ENCODE measurements at regions not wholly inside any gene's neighbourhood (a gene's known extent, or its start where the extent isn't known, plus 50 kb on each side); places are given as distances from the start of the nearest gene placed in this dataset.

DNA sequence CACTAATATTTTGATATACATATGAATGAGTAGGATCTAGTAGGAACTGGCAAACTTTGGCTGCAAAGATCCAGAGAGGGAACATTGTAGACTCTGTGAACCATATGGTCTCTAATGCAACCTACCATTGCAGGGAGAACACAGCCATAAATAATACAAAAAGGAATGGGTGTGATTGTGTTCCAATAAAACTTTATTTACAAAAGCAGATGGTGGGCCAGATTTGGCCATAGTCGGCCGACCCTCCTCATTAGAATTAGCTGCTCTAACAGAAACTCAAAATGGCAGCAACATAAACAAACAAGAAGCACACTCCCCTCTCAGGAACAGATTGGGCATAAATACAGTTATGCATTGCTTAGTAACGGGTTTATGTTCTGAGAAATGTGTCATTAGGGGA, 198.1 kb upstream of the RBPJ start:
- Histone ChIP-seq H3K4me1 (replicated peaks in 1 of 2) (no peaks in the 10 kb centered on the region), H3K9me3 (replicated peaks in 1 of 3) (no peaks in the 10 kb centered on the region), H3K4me3 (no peak overlapping the region), H3K27ac (no peak overlapping the region), H3K36me3 (replicated peaks in 1 of 2) (no peaks in the 10 kb centered on the region), H3K27me3 (no peaks in the 10 kb centered on the region)
- WGBS, 4 donors: 86 to 90% (median 87%) methylated on average over 3 of the region's 3 CpGs
- TF ChIP-seq, protein P1, sequence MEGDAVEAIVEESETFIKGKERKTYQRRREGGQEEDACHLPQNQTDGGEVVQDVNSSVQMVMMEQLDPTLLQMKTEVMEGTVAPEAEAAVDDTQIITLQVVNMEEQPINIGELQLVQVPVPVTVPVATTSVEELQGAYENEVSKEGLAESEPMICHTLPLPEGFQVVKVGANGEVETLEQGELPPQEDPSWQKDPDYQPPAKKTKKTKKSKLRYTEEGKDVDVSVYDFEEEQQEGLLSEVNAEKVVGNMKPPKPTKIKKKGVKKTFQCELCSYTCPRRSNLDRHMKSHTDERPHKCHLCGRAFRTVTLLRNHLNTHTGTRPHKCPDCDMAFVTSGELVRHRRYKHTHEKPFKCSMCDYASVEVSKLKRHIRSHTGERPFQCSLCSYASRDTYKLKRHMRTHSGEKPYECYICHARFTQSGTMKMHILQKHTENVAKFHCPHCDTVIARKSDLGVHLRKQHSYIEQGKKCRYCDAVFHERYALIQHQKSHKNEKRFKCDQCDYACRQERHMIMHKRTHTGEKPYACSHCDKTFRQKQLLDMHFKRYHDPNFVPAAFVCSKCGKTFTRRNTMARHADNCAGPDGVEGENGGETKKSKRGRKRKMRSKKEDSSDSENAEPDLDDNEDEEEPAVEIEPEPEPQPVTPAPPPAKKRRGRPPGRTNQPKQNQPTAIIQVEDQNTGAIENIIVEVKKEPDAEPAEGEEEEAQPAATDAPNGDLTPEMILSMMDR (IDR thresholded peaks at IDR 0.05): no peak
- no peak for TF ChIP-seq POLR2A (IDR thresholded peaks at IDR 0.05)
- no peak for DNase-seq
- intact Hi-C loops (cut with DNase I): no loop called here

DNA sequence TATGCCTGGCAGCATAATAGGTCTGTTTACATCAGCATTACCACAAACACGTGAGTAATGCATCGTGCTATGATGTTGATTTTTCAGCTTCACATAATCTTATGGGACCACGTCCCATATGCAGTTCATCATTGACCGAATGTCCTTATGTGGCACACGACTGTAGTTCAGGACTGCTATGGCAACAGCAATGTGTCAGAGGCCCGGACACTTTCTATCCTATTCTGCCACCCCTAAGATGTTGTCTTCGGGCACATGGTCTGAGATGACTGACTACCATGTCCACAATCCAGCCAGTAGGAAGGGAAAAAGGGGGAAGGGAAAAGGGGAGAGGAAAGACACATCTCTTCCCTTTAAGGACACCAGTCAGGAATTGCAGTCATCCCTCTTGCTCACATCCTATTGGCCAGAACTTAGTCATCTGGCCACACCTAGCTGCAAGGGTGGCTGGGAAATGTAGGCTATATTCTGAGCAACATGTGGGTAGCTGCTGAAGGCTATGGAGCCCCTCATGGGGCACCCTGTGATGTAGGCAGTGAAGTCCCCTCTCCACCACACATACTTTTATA, 196.0 kb upstream of the RBPJ start:
- TF ChIP-seq, protein P1 (IDR thresholded peaks at IDR 0.05): no peak
- TF ChIP-seq POLR2A (IDR thresholded peaks at IDR 0.05): no peak
- no peak for DNase-seq

DNA sequence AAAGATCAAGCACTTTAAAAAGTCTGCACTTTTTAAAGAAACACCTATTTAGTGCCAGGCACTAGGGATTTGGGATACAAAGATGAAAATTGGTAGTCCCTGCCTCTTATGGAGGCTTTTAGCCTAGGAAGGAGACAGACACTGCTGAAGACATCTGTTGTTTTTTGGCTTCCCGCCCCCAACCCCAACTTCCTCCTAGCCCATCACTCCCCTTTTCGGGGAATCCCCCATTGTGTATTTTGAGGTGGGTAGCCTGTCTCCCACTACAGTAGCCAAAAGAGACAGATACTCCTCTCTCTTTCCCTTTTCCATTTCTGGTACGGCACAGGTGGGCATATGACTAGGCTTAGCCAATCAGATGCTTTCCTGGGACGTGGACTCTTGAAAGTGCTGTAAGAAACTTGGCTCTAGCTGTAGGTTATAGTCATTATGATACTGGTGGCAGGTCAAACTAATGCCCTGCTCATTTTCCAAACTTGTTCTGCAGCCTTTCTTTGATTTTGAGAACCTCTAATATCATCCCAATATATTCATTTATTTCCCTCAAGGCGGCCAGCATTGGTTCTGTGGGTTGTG, 194.6 kb upstream of the RBPJ start:
- Histone ChIP-seq H3K27ac (no peak overlapping the region), H3K9me3 (replicated peaks in 1 of 3) (no peaks in the 10 kb centered on the region), H3K27me3 (no peaks in the 10 kb centered on the region), H3K4me1 (replicated peaks in 1 of 2) (no peaks in the 10 kb centered on the region), H3K36me3 (replicated peaks in 1 of 2) (no peaks in the 10 kb centered on the region), H3K4me3 (no peak overlapping the region)
- no peak for DNase-seq
- WGBS, 4 donors: 74 to 80% (median 76%) methylated on average over 5 of the region's 5 CpGs
- intact Hi-C loops (cut with DNase I): no loop called here
- TF ChIP-seq POLR2A (IDR thresholded peaks at IDR 0.05): no peak
- TF ChIP-seq, protein P1 (IDR thresholded peaks at IDR 0.05): no peak

More for the DNA sequence above, 196.0 kb upstream of the RBPJ start:
- Histone ChIP-seq H3K36me3 (replicated peaks in 1 of 2) (no peaks in the 10 kb centered on the region), H3K4me1 (replicated peaks in 1 of 2) (no peaks in the 10 kb centered on the region), H3K9me3 (replicated peaks in 1 of 3) (no peaks in the 10 kb centered on the region), H3K27me3 (no peaks in the 10 kb centered on the region), H3K27ac (no peak overlapping the region), H3K4me3 (no peak overlapping the region)
- intact Hi-C loops (cut with DNase I): no loop called here
- 81 to 91% (median 88%) methylated on average over 7 of the region's 7 CpGs for WGBS, 4 donors

DNA sequence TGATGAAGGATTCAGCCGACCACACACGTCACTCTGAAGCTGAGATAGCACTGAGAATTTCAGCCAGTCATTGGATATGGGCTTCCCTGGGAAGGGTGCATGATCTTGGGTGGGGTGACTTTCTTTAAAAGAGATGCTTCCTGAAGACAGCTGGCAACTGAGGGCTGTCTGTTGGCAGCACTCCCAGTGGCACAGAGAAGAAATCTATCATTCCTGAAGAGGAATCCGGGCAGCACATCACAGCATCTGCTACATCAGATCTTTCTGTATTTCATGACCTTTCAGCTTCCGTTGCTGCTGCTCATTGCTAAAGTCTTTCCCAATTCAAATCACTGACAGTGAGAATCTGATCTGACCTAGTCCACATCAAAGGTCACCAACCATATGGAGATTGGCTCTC, 193.8 kb upstream of the RBPJ start:
- no peak for TF ChIP-seq POLR2A (IDR thresholded peaks at IDR 0.05)
- TF ChIP-seq, protein P1 (IDR thresholded peaks at IDR 0.05): no peak
- no peaks in the 10 kb centered on the region for H3K36me3 ChIP-seq (replicated peaks in 1 of 2)
- no peak overlapping the region for H3K27ac ChIP-seq
- no peaks in the 10 kb centered on the region for H3K27me3 ChIP-seq
- H3K4me3 ChIP-seq: no peak overlapping the region
- WGBS, 4 donors: 67 to 80% (median 68%) methylated on average over 2 to 4 of the region's 4 CpGs
- intact Hi-C loops (cut with DNase I): no loop called here
- no peaks in the 10 kb centered on the region for H3K4me1 ChIP-seq (replicated peaks in 1 of 2)
- H3K9me3 ChIP-seq (replicated peaks in 1 of 3): no peaks in the 10 kb centered on the region
- no peak for DNase-seq
